ENCODE measurements at regions not wholly inside any gene's neighbourhood (a gene's known extent, or its start where the extent isn't known, plus 50 kb on each side); places are given as distances from the start of the nearest gene placed in this dataset.

DNA sequence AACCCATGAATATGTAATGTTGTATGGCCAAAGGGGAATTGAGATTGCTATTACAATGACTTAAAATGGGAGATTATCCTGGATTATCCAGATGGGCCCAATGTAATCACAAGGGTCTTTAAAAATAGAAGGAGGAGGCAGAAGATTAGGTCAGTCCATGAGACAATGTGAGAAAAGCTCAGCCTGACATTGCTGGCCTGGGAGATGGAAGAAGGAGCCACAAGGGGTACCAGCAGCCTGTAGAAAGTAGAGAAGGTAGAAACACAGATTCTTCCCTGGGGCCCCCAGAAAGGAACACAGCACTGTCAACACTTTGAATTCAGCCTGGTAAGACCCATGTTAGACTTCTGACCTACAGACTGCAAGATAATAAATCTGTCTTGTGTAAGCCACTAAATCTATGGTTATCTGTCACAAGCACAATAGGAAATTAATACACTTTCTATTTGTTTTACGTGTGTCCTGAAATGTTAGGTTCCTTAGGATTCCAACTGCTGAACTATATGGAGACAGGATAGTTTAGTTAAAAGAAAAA is 132.9 kb upstream of the SERP2 start:
- no peak for DNase-seq (ENCODE audit: low spot score)
- TF ChIP-seq, protein P1, sequence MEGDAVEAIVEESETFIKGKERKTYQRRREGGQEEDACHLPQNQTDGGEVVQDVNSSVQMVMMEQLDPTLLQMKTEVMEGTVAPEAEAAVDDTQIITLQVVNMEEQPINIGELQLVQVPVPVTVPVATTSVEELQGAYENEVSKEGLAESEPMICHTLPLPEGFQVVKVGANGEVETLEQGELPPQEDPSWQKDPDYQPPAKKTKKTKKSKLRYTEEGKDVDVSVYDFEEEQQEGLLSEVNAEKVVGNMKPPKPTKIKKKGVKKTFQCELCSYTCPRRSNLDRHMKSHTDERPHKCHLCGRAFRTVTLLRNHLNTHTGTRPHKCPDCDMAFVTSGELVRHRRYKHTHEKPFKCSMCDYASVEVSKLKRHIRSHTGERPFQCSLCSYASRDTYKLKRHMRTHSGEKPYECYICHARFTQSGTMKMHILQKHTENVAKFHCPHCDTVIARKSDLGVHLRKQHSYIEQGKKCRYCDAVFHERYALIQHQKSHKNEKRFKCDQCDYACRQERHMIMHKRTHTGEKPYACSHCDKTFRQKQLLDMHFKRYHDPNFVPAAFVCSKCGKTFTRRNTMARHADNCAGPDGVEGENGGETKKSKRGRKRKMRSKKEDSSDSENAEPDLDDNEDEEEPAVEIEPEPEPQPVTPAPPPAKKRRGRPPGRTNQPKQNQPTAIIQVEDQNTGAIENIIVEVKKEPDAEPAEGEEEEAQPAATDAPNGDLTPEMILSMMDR (IDR thresholded peaks at IDR 0.05; ENCODE audit: extremely low read depth, insufficient read depth, missing control alignments), result no peak
- in situ Hi-C loops (cut with MboI; ENCODE audit: low pct_unique_long_range_greater_than_20kb, low sequenced_read_pairs, unreplicated experiment), result no loop called here

DNA sequence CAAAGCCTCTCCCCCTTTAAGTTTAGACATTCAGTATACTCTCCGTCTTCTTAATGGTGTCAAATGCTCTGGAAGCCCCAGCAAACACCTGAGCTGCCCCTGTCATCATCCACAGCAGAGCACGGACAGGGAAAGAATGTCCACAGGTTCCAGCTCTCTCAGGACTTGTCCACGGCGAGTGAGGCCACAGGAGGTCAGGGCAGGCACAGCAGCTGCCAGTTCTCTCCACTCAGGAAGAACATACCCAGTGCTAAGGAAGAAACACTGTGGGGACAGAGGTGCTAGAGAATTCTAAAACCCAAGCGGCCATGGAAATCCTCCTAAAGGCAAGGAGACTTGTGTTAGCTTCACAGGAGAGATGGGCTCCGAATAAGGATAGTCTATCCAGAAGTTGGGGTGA is 132.0 kb upstream of the SERP2 start:
- in situ Hi-C loops (cut with MboI; ENCODE audit: low pct_unique_long_range_greater_than_20kb, low sequenced_read_pairs, unreplicated experiment), result no loop called here
- TF ChIP-seq, protein P1 (IDR thresholded peaks at IDR 0.05; ENCODE audit: extremely low read depth, insufficient read depth, missing control alignments), result no peak
- DNase-seq (ENCODE audit: low spot score), result no peak

DNA sequence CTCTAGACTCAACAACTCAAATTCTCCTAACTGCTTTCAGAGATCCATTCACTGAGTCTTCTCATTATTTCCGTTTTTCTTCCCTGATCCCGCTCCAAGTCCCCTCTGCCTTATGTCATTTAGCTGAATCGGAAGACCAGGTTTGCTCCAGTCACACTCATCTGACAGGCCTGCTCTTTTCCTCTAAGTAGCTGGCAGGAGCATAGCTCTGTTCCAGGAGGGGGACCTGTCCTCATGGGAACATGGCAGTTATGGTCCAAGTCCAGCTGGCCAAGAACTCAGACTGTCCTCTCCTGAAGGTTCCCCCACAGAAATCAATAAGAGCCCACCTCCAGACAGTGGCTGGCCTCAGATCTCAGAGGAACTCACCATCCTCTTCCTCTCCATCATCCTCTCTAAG is 130.9 kb upstream of the SERP2 start:
- DNase-seq (ENCODE audit: low spot score), result no peak
- in situ Hi-C loops (cut with MboI; ENCODE audit: low pct_unique_long_range_greater_than_20kb, low sequenced_read_pairs, unreplicated experiment), result no loop called here
- TF ChIP-seq, protein P1 (IDR thresholded peaks at IDR 0.05; ENCODE audit: extremely low read depth, insufficient read depth, missing control alignments), result no peak

DNA sequence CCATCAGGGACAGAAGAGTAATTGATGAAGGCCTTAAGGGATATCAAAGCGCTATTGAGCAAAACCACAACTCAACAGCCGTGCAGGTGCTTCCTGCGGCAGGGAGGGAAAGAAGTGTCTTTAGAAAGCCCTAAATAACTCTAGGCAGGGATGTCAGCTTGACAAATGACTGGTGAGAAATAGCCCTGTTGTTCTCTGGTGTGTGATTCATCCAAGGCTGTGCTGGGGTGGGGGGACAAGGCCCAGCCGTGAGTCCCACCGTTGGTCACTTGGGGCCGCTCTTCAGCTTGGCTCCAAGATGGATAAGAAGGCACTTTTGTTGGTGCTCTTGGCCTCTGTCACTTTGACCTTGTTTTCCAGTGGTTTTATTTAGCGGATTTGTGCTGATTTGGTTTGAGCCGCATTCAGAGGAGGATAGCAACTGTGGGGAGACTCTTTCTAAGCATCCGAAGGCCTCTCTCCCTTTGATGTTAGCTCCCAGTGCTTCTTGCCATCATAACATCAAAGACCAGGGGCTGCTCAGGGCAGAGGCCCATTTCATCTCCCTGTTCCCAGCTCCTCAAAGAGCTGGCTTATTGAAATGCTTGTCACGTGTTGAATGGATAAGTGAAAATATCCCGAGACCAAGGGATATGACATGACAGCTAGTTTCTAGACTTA is 130.3 kb upstream of the SERP2 start:
- in situ Hi-C loops (cut with MboI; ENCODE audit: low pct_unique_long_range_greater_than_20kb, low sequenced_read_pairs, unreplicated experiment), result no loop called here
- peak; percentile 16 for DNase-seq (ENCODE audit: low spot score)
- TF ChIP-seq, protein P1 (IDR thresholded peaks at IDR 0.05; ENCODE audit: extremely low read depth, insufficient read depth, missing control alignments), result peak; percentile 69

DNA sequence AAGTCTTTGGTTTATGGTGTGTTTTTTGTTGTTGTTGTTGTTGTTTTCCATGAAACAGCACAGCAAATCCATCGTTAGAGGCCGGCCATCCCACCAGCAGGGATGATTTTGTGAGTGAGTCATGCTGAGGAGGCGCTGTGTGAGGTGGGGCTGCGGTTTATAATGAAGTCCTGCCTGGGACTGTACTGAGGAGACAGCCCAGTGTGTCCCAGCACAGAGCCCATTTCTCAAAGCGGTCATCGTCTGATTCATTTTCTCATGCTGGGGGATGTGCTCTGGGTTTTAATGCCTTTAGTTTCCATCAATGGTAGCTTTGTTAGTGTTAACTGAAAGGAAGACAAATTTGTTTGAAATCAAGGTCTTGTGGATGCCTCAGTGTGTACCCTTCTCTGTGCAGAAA is 129.3 kb upstream of the SERP2 start:
- in situ Hi-C loops (cut with MboI; ENCODE audit: low pct_unique_long_range_greater_than_20kb, low sequenced_read_pairs, unreplicated experiment), result no loop called here
- TF ChIP-seq, protein P1 (IDR thresholded peaks at IDR 0.05; ENCODE audit: extremely low read depth, insufficient read depth, missing control alignments), result no peak
- DNase-seq (ENCODE audit: low spot score), result no peak

DNA sequence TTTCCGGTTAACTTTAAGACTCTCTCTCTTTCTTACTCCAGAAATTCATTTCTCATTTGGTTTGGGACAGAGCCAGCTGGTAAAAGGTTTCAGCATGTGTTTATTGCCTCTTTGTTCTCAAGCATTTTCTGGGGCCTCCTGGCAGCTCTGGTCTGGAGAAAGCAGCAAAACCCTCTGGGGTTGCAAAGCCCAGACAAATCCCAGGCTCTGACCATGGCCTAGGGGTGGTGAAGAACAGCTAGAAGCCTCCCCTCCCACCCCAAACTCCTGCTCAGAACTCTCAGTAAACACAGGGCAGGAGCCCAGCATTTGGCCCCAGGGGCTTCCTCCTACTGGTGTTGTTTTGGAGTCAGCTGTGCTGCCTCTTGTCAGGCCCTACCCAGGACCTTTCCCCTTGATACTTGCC is 124.2 kb upstream of the SERP2 start:
- TF ChIP-seq, protein P1 (IDR thresholded peaks at IDR 0.05; ENCODE audit: extremely low read depth, insufficient read depth, missing control alignments), result no peak
- no peak for DNase-seq (ENCODE audit: low spot score)
- in situ Hi-C loops (cut with MboI; ENCODE audit: low pct_unique_long_range_greater_than_20kb, low sequenced_read_pairs, unreplicated experiment), result no loop called here
